Spleen (tissue), 11 donors: ENCODE measurements at regions not wholly inside any gene's neighbourhood (a gene's known extent, or its start where the extent isn't known, plus 50 kb on each side); places are given as distances from the start of the nearest gene placed in this dataset.

Experiments used
- DNase-seq: peaks from one replicate; pipeline ENCODE4 v3.0.0-alpha.2; 2020
- H3K27ac ChIP-seq, 8 donors: fragments of 200-600 bp; sonication (generic) in 7 of 8; 1 replicate in 4 of 8; 2 replicates in 4 of 8; pipeline versions ENCODE4 v1.5.0 to v1.8.0; 2016 to 2021; ENCODE audit warnings: inconsistent platforms in 4 of 8, mild to moderate bottlenecking in 4 of 8, moderate library complexity in 1 of 8
- H3K27me3 ChIP-seq, 7 donors: fragments of 200-600 bp; sonication (generic) in 6 of 7; replicated peaks in 1 of 7; 1 replicate in 4 of 7; 2 replicates in 3 of 7; pipeline versions ENCODE4 v1.5.0 to v1.8.0; 2016 to 2021; ENCODE audit warnings: inconsistent platforms in 3 of 7, mild to moderate bottlenecking in 1 of 7
- H3K36me3 ChIP-seq, 6 donors: fragments of 200-600 bp; sonication (generic) in 5 of 6; 1 replicate in 4 of 6; 2 replicates in 2 of 6; pipeline versions ENCODE4 v1.5.0 to v1.8.0; 2016 to 2021; ENCODE audit warnings: inconsistent platforms in 2 of 6
- H3K4me1 ChIP-seq, 6 donors: fragments of 200-600 bp; sonication (generic) in 5 of 6; 1 replicate in 3 of 6; 2 replicates in 3 of 6; pipeline versions ENCODE4 v1.5.0 to v1.8.0; 2016 to 2021; ENCODE audit warnings: inconsistent platforms in 3 of 6
- H3K4me3 ChIP-seq, 8 donors: fragments of 200-600 bp; sonication (generic) in 7 of 8; 1 replicate in 4 of 8; 2 replicates in 4 of 8; pipeline versions ENCODE4 v1.5.0 to v1.8.0; 2016 to 2021; ENCODE audit warnings: inconsistent platforms in 4 of 8, mild to moderate bottlenecking in 4 of 8, moderate library complexity in 2 of 8
- H3K9me3 ChIP-seq, 8 donors: fragments of 200-600 bp; sonication (generic) in 7 of 8; 1 replicate in 4 of 8; 2 replicates in 4 of 8; pipeline versions ENCODE4 v1.5.0 to v1.8.0; 2016 to 2021; ENCODE audit warnings: inconsistent platforms in 4 of 8
- POLR2A ChIP-seq, 3 donors: fragments of 450-650 bp; IDR thresholded peaks; one replicate each; pipeline ENCODE4 v1.5.1; 2017; ENCODE audit warnings: antibody characterized with exemption in 3 of 3, mild to moderate bottlenecking in 1 of 3
- POLR2AphosphoS5 ChIP-seq, 3 donors: sonication (generic); formaldehyde crosslinking; IDR thresholded peaks; one replicate each; pipeline ENCODE4 v1.5.1; 2017; ENCODE audit warnings: antibody characterized with exemption in 3 of 3
- WGBS, 5 donors: extraction: QIAGEN DNeasy Blood & Tissue Kit in 3 of 5; methylation state at CpG; one replicate each; pipeline versions ENCODE4 v1.1.5 to v1.1.7; 2013 to 2018; 5-methylcytosine and 5-hydroxymethylcytosine counted together
- intact Hi-C: fragments of 100-400 bp; cut with DNase I; formaldehyde crosslinking; loops from one replicate; pipeline ENCODE4 v1.15.0; 2023; ENCODE audit warnings: low total_unique reads
- TF ChIP-seq, protein P1 (sequence below), 11 experiments: fragments of 200-600 bp in 7 of 11; fragments of 450-650 bp in 4 of 11; sonication (generic) in 4 of 11; IDR thresholded peaks in 8 of 11; conservative IDR thresholded peaks in 3 of 11; 1 replicate in 7 of 11; 2 replicates in 4 of 11; pipeline versions ENCODE4 v1.4.0 to v1.8.0; 2016 to 2021; ENCODE audit warnings: antibody characterized with exemption in 11 of 11, inconsistent platforms in 4 of 11, mild to moderate bottlenecking in 1 of 11
- donor health status: healthy with polysubstance abuse.
- donor health status: DM: no; HTN: no; CAD: no; lungs with moderate emphysema.
- donor health status: DM: no; HTN: no; CAD: no.
- donor health status: Bipolar disorder and iron deficiency.
- donor health status: healthy.
- donor health status: DM: no; HTN: no; CAD: no.
- donor health status: DM: yes; HTN: yes; CAD: no.

- 88 to 100% (median 92%) methylated on average over 2 of the region's 2 CpGs for WGBS, 5 donors
- no peak for DNase-seq
- peaks cover 0 to 6% (median 0%) of the 10 kb centered on the region in 6 donors for H3K36me3 ChIP-seq
- intact Hi-C loops, result no loop called here
- TF ChIP-seq, protein P1, sequence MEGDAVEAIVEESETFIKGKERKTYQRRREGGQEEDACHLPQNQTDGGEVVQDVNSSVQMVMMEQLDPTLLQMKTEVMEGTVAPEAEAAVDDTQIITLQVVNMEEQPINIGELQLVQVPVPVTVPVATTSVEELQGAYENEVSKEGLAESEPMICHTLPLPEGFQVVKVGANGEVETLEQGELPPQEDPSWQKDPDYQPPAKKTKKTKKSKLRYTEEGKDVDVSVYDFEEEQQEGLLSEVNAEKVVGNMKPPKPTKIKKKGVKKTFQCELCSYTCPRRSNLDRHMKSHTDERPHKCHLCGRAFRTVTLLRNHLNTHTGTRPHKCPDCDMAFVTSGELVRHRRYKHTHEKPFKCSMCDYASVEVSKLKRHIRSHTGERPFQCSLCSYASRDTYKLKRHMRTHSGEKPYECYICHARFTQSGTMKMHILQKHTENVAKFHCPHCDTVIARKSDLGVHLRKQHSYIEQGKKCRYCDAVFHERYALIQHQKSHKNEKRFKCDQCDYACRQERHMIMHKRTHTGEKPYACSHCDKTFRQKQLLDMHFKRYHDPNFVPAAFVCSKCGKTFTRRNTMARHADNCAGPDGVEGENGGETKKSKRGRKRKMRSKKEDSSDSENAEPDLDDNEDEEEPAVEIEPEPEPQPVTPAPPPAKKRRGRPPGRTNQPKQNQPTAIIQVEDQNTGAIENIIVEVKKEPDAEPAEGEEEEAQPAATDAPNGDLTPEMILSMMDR (IDR thresholded peaks at IDR 0.05 in 8 of 11, conservative IDR thresholded peaks at IDR 0.05 in 3 of 11), result no peak
- TF ChIP-seq POLR2AphosphoS5 (IDR thresholded peaks at IDR 0.05) (no peak), POLR2A (IDR thresholded peaks at IDR 0.05) (no peak)
- H3K4me3 ChIP-seq, result no peak overlapping the region
- H3K27me3 ChIP-seq, result no peaks in the 10 kb centered on the region
- no peak overlapping the region for H3K27ac ChIP-seq
- H3K9me3 ChIP-seq, result peaks cover 0 to 1% (median 0%) of the 10 kb centered on the region in 8 donors
- H3K4me1 ChIP-seq, result no peaks in the 10 kb centered on the region
Observed at GRCh38 chr2:138147796-138148195, 183.5 kb downstream of the HNMT start.

DNA sequence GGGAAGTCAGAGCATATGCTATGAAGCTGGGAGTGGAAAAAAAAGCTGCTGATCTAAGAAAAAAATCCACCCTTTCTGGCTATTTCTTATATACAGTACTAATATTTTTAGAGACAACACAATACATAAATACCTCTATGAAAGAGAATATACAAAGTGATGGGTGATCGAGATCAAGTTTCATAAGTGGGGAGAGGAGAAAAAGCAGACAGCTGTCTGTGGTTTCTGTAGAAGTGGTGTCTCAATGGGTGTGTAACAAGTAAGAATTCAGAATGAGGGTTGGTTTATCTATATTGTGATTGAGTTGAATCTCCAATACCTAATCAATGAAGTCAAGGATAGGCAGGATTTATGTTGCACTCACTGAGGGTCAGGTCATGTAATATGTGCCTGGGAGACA, 191.0 kb downstream of the HNMT start:
- H3K27me3 ChIP-seq, result no peaks in the 10 kb centered on the region
- H3K9me3 ChIP-seq, result no peaks in the 10 kb centered on the region
- H3K36me3 ChIP-seq, result peaks cover 0 to 6% (median 0%) of the 10 kb centered on the region in 6 donors
- TF ChIP-seq, protein P1 (IDR thresholded peaks at IDR 0.05 in 8 of 11, conservative IDR thresholded peaks at IDR 0.05 in 3 of 11), result no peak
- no peak for TF ChIP-seq POLR2AphosphoS5 (IDR thresholded peaks at IDR 0.05)
- no peaks in the 10 kb centered on the region for H3K4me1 ChIP-seq
- intact Hi-C loops, result no loop called here
- H3K27ac ChIP-seq, result no peak overlapping the region
- no peak overlapping the region for H3K4me3 ChIP-seq
- WGBS, 5 donors, result 90 to 97% (median 92%) methylated on average over 1 of the region's 1 CpG
- DNase-seq, result no peak

- DNase-seq, result no peak
- H3K4me3 ChIP-seq, result no peak overlapping the region
- peaks cover 0 to under 1% (median 0%) of the 10 kb centered on the region in 6 donors for H3K36me3 ChIP-seq
- H3K4me1 ChIP-seq, result no peaks in the 10 kb centered on the region
- TF ChIP-seq POLR2AphosphoS5 (IDR thresholded peaks at IDR 0.05) (no peak), POLR2A (IDR thresholded peaks at IDR 0.05) (no peak)
- TF ChIP-seq, protein P1 (IDR thresholded peaks at IDR 0.05 in 8 of 11, conservative IDR thresholded peaks at IDR 0.05 in 3 of 11), result no peak
- H3K9me3 ChIP-seq, result peaks cover 0 to 4% (median 0%) of the 10 kb centered on the region in 8 donors
- intact Hi-C loops, result no loop called here
- no peaks in the 10 kb centered on the region for H3K27me3 ChIP-seq
- H3K27ac ChIP-seq, result no peak overlapping the region
- 81 to 92% (median 89%) methylated on average over 4 of the region's 4 CpGs for WGBS, 5 donors
Observed at GRCh38 chr2:138157372-138157771, 193.1 kb downstream of the HNMT start.

- intact Hi-C loops, result no loop called here
- Histone ChIP-seq H3K9me3 (peaks cover 0 to 64% (median 45%) of the 10 kb centered on the region in 8 donors), H3K36me3 (no peaks in the 10 kb centered on the region), H3K27me3 (no peaks in the 10 kb centered on the region), H3K4me3 (no peak overlapping the region), H3K27ac (no peak overlapping the region), H3K4me1 (no peaks in the 10 kb centered on the region)
- WGBS, 5 donors, result 66 to 75% (median 73%) methylated on average over 5 of the region's 5 CpGs
- no peak for DNase-seq
- TF ChIP-seq, protein P1 (IDR thresholded peaks at IDR 0.05 in 8 of 11, conservative IDR thresholded peaks at IDR 0.05 in 3 of 11), result no peak
- TF ChIP-seq POLR2A (IDR thresholded peaks at IDR 0.05), result no peak
- no peak for TF ChIP-seq POLR2AphosphoS5 (IDR thresholded peaks at IDR 0.05)
Observed at GRCh38 chr2:138170485-138170884, 206.2 kb downstream of the HNMT start.
